HG03342 (cell line): ENCODE measurements at regions not wholly inside any gene's neighbourhood (a gene's known extent, or its start where the extent isn't known, plus 50 kb on each side); places are given as distances from the start of the nearest gene placed in this dataset.
"Not testable (repeated sequence)": the region's sequence is repeated elsewhere in the genome, so short reads cannot be mapped to it uniquely, and the experiment has no call there.

Source experiments
- ATAC-seq: cut with Tn5 transposase; IDR thresholded peaks from one replicate; pipeline ENCODE4 v1.9.1; 2021; ENCODE audit warnings: mild to moderate bottlenecking, moderate library complexity; ENCODE audit not compliant: unreplicated experiment

GRCh38 chr9:82052081-82052480 is 63.5 kb downstream of the SPATA31D1 start:
- no peak for ATAC-seq

DNA sequence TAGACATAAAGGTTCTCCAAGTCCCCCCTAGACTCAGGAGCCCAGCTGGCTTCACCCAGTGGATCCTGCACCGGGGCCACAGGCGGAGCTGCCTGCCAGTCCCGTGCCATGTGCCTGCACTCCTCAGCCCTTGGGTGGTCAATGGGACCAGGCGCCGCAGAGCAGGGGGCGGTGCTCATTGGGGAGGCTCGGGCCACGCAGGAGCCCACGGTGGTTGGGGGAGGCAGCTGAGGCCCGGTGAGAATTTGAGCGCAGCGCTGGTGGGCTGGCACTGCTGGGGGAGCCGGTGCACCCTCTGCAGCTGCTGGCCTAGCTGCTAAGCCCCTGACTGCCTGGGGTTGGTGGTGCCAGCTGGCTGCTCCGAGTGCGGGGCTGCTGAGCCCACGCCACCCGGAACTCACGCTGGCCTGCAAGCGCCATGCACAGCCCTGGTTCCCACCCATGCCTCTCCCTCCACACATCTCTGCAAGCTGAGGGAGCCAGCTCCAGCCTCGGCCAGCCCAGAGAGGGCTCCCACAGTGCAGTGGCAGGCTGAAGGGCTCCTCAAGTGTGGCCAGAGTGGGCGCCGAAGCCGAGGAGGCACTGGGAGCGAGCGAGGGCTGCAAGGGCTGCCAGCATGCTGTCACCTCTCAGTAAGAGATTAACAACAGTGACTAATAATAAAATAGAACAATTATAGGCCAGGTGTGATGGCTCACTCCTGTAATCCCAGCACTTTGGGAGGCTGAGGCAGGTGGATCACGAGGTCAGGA is 65.9 kb downstream of the SPATA31D1 start:
- no peak for ATAC-seq

DNA sequence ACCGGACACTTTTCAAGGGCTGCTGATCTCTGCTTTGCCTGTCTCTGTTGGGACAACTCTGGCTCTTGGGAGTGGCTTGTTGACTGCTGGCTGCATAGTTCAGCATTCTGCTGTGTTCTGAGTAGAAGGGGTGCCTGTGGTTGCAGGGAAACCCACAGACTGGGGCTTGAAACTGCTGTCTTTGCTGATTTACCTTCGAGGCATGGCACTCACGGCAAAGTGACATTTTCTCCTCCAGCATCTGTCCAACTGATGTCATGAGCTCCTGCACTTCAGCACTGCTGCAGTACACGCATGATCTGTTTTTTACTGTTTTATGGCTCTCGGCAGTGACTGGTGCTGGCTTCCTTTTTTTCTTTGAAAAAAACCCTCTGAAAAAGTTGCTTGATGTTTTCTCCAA is 69.2 kb downstream of the SPATA31D1 start:
- no peak for ATAC-seq

- ATAC-seq = not testable (repeated sequence)
Observed at GRCh38 chr9:82061801-82062200, 73.2 kb downstream of the SPATA31D1 start.

DNA sequence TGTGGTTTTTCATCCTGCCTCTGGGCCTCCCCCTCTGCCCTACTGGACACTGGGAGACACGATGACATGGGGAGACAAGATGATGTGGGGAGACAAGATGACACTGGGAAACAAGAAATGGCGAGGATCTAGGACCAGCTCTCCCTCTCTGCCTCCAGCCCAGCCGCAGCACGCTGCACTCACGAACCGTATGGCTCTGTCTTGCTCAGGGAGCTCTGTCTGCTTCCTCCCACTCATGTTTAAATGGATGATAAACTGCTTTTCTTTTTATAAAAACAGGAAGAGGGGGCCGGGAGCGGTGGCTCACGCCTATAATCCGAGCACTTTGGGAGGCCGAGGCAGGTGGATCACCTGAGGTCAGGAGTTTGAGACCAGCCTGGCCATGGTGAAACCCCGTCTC is 73.7 kb downstream of the SPATA31D1 start:
- ATAC-seq = no peak

- no peak for ATAC-seq
Observed at GRCh38 chr9:82073551-82074543, 85.3 kb downstream of the SPATA31D1 start.

- no peak for ATAC-seq
Observed at GRCh38 chr9:82080265-82080664, 91.7 kb downstream of the SPATA31D1 start.

- no peak for ATAC-seq
Observed at GRCh38 chr9:82081496-82081895, 92.9 kb downstream of the SPATA31D1 start.

DNA sequence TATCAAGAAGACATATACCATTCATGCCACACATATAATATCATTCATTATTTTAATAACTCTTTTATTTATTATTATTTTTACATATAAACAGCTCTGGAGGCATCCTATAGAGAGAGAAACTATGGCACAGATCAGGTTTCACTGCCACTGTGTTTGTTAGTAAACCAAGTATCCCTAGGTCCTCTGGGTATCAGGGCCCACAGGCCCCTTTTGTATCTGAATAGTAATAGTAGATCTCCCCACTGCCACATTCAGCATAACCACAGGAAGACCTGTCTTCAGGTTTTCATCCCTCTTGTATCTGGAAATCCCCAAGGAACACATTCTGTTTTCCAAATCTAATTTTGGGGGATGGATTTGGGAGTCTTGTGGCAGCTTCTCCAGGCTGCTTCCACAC is 94.0 kb downstream of the SPATA31D1 start:
- ATAC-seq = no peak

DNA sequence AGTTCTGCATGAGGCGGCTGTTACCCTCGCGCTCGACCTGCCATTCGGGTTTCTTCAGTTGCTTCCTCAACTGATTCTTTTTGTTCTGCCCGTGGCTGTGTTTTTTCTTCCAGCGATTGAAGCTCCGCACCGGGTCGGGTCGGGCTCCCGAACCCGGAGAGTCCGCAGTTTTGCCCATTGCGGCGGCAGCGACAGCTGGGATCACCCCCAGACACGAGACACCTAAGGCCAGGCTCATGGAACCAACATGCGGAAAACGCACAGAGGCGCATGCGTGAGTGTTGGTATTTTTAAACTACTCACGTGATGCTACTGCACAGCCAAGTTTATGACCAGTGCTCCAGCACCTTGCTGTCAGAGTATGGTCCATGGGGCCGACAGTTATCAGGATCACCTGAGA is 100.0 kb downstream of the SPATA31D1 start:
- no peak for ATAC-seq

- ATAC-seq = no peak
Observed at GRCh38 chr9:82090046-82090445, 101.5 kb downstream of the SPATA31D1 start.

GRCh38 chr9:82091100-82091499 is 102.5 kb downstream of the SPATA31D1 start:
- no peak for ATAC-seq

GRCh38 chr9:82091610-82092009 is 103.0 kb downstream of the SPATA31D1 start:
- no peak for ATAC-seq

- no peak for ATAC-seq
Observed at GRCh38 chr9:82101475-82101874, 112.9 kb downstream of the SPATA31D1 start.

DNA sequence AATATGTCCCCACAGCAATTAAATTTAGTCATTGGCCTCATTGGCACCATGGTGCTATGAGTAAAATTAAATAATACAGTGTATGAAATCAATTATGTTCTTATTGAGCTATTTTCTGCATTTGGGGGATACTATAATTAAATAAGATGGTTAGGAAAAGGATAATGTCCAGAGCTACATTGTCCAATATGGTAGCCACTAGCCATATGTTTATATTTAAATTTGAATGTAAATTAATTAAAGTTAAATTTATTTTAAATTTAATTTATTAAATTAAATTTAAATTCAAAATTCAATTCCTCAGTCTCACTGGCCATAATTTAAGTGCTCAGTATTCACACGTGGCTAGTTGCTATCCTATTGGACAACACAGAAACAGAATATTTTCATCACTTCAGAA is 115.7 kb downstream of the SPATA31D1 start:
- ATAC-seq = no peak

DNA sequence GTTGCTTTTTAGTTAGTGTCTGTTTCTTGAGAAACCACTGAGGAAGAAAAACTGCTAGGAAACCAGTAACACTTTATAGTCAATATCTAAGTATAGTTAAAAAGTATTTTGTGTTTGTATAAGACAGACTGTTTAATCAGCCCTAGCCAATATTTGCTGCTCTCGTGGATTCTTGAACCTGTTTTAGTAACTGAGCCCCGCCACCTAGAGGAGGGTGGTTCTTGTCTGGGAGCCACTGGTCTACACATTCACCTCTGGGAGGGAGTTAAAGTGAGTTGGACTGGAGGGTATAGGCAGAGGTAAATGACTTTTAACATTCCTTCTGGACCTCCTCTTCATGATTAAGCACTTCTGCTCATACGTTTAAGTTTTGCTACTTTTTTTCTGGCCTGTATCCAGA is 117.2 kb downstream of the SPATA31D1 start:
- ATAC-seq = no peak

DNA sequence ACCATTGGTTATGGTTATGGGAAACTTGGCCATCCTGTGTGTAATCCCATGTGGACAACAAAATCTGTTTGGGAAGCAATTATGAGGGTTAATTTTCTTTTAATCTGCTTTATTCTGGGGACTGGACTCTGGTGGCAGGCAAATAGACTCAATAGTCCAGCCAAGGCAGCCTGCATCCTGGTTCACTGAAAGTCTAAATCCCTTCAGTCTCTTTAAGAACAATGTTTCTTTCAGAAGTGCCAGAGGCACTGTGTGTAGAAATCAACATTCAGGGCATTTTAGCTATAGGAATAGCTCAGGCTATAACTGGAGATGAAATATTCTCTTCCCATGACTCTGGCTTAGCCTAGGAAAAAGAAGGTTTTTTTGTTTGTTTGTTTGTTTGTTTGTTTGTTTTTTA is 118.0 kb downstream of the SPATA31D1 start:
- no peak for ATAC-seq

DNA sequence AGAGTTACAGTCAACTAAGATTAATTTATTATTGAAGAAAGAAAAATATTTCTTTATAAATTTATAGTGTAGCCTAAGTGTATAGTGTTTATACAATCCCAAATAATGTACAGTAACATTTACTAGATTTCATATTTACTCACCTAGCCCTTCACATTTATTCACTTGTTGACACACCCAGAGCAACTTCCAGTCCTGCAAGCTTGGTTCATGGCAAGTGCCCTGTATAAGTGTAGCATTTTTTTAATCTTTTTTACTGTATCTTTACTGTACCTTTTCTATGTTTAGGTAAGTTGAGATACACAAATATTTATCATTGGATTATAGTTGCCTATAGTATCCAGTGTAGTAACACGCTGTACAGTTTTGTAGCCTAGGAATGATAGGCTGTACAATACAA is 119.9 kb downstream of the SPATA31D1 start:
- no peak for ATAC-seq

DNA sequence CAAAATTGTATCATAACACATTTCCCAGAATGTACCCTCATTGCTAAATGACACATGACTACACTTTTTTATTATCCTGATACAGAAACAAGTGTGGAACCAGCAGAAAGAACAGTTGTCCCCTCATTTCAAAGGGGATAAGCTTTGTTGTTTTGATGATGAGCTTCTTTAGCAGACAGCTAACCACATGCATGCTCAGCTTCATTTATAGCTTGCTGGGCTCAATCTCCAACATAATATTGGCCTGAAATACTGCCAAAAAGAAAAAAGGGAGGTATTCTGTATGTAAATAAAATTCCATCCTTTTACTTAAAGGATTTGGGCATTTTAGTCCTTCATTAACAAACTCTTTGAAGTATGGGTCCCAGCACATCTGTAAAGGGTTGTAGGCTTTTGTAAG is 120.4 kb downstream of the SPATA31D1 start:
- no peak for ATAC-seq

DNA sequence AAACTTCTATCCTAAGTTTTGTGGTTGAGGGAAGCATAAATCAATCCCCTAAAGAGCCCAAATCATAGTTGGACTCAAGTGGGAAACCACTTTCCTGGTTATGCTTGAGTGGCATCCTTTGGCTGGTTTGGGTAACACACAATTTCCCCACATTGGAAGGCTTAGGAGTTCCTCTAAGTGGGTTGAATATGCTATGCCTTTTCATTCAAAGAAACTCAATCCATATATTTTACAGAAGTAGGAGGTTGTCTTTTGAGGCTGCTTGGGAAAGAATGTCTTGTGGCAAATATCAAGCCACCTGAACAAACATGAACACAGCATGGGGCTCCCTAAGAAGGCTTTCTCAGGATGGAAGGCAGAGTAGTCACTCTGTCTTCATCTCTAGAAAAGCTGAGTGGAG is 121.1 kb downstream of the SPATA31D1 start:
- ATAC-seq = no peak

- ATAC-seq = no peak
Observed at GRCh38 chr9:82110881-82111280, 122.3 kb downstream of the SPATA31D1 start.

- no peak for ATAC-seq
Observed at GRCh38 chr9:82115331-82115730, 126.8 kb downstream of the SPATA31D1 start.
